DND-41 (cell line): ENCODE measurements at regions not wholly inside any gene's neighbourhood (a gene's known extent, or its start where the extent isn't known, plus 50 kb on each side); places are given as distances from the start of the nearest gene placed in this dataset.

Experiments used
- ATAC-seq: fragments of 200-7000 bp; cut with Tn5 transposase; 3 replicates; pipeline ENCODE4 v1.9.1; 2021; ENCODE audit warnings: low read depth; ENCODE audit not compliant: insufficient read depth
- DNase-seq: peaks from one replicate; pipeline ENCODE4 v3.0.0-alpha.2; 2020
- H2AFZ ChIP-seq: 2 replicates; pipeline ENCODE4 v1.6.0; 2012; ENCODE audit warnings: low read depth, low read length
- H3K27ac ChIP-seq: 2 replicates; pipeline ENCODE4 v1.5.1; 2012; ENCODE audit warnings: low read length, inconsistent platforms
- H3K27me3 ChIP-seq: fragments of 200-600 bp; sonication (generic); 2 replicates; pipeline ENCODE4 v1.6.0; 2012; ENCODE audit warnings: low read length, mild to moderate bottlenecking, inconsistent platforms; ENCODE audit not compliant: insufficient read depth, poor library complexity
- H3K36me3 ChIP-seq: 2 replicates; pipeline ENCODE4 v1.5.1; 2012; ENCODE audit warnings: low read length, inconsistent platforms; ENCODE audit not compliant: insufficient read depth
- H3K4me1 ChIP-seq: 2 replicates; pipeline ENCODE4 v1.5.1; 2012; ENCODE audit warnings: mild to moderate bottlenecking, low read length; ENCODE audit not compliant: insufficient read depth
- H3K4me2 ChIP-seq: 2 replicates; pipeline ENCODE4 v1.6.0; 2012; ENCODE audit warnings: mild to moderate bottlenecking, moderate library complexity, low read length, inconsistent platforms; ENCODE audit not compliant: insufficient read depth
- H3K4me3 ChIP-seq, 2 experiments: fragments of 200-600 bp in 1 of 2; shearing (Covaris generic) in 1 of 2; 2 replicates each; pipeline ENCODE4 v1.5.1; 2012 to 2016; ENCODE audit warnings: inconsistent platforms in 2 of 2, low read length in 2 of 2, mild to moderate bottlenecking in 2 of 2, low read depth in 1 of 2, moderate library complexity in 1 of 2
- H3K79me2 ChIP-seq: 2 replicates; pipeline ENCODE4 v1.6.0; 2012; ENCODE audit warnings: low read length, inconsistent platforms; ENCODE audit not compliant: insufficient read depth
- H3K9ac ChIP-seq: 2 replicates; pipeline ENCODE4 v1.6.0; 2012; ENCODE audit warnings: low read depth, mild to moderate bottlenecking, inconsistent platforms, low read length, moderate library complexity
- H3K9me3 ChIP-seq: 2 replicates; pipeline ENCODE4 v1.5.1; 2012; ENCODE audit warnings: low read length, moderate library complexity, mild to moderate bottlenecking, inconsistent platforms; ENCODE audit not compliant: insufficient read depth, severe bottlenecking
- H4K20me1 ChIP-seq: 2 replicates; pipeline ENCODE4 v1.6.0; 2012; ENCODE audit warnings: low read length; ENCODE audit not compliant: insufficient read depth
- CTCF ChIP-seq: IDR thresholded peaks from 2 replicates; pipeline ENCODE4 v1.5.1; 2012; ENCODE audit warnings: borderline replicate concordance, low read length, moderate library complexity, mild to moderate bottlenecking; ENCODE audit not compliant: poor library complexity, severe bottlenecking; ENCODE audit errors: extremely low read depth
- EZH2 ChIP-seq: IDR thresholded peaks from 3 replicates; pipeline ENCODE4 v1.6.1; 2012; ENCODE audit warnings: borderline replicate concordance, low read depth, mild to moderate bottlenecking, moderate library complexity, low read length, inconsistent platforms; ENCODE audit not compliant: severe bottlenecking

GRCh38 chr1:229000187-229000586 is 264.9 kb downstream of the RHOU start:
- no peak for DNase-seq

GRCh38 chr1:229001467-229002011 is 266.3 kb downstream of the RHOU start:
- DNase-seq (no peak), ATAC-seq (no peak)
- no peak overlapping the region for H3K4me2 ChIP-seq

More at GRCh38 chr1:229000187-229000586, 264.9 kb downstream of the RHOU start:
- Histone ChIP-seq H3K27ac (no peak overlapping the region), H3K27me3 (peaks cover 5% of the 10 kb centered on the region), H3K36me3 (no peaks in the 10 kb centered on the region), H4K20me1 (no peaks in the 10 kb centered on the region), H2AFZ (no peak overlapping the region), H3K4me2 (no peak overlapping the region), H3K4me3 (no peak overlapping the region), H3K9me3 (no peaks in the 10 kb centered on the region), H3K4me1 (no peaks in the 10 kb centered on the region), H3K9ac (no peak overlapping the region), H3K79me2 (no peaks in the 10 kb centered on the region)
- no peak for TF ChIP-seq CTCF
- no peak for TF ChIP-seq EZH2
- no peak for ATAC-seq

GRCh38 chr1:229002037-229002436 is 266.8 kb downstream of the RHOU start:
- no peaks in the 10 kb centered on the region for H3K4me1 ChIP-seq
- DNase-seq = no peak

More at GRCh38 chr1:229001467-229002011, 266.3 kb downstream of the RHOU start:
- no peaks in the 10 kb centered on the region for H3K9me3 ChIP-seq
- no peaks in the 10 kb centered on the region for H3K4me1 ChIP-seq
- H3K79me2 ChIP-seq = no peaks in the 10 kb centered on the region
- no peak overlapping the region for H2AFZ ChIP-seq
- H3K4me3 ChIP-seq = no peak overlapping the region
- H3K27me3 ChIP-seq = no peaks in the 10 kb centered on the region
- no peak overlapping the region for H3K9ac ChIP-seq
- H4K20me1 ChIP-seq = no peaks in the 10 kb centered on the region
- H3K27ac ChIP-seq = no peak overlapping the region
- no peaks in the 10 kb centered on the region for H3K36me3 ChIP-seq
- TF ChIP-seq CTCF (no peak), EZH2 (no peak)

More at GRCh38 chr1:229002037-229002436, 266.8 kb downstream of the RHOU start:
- H3K79me2 ChIP-seq = no peaks in the 10 kb centered on the region
- no peak overlapping the region for H3K9ac ChIP-seq
- TF ChIP-seq CTCF (no peak), EZH2 (no peak)
- no peaks in the 10 kb centered on the region for H4K20me1 ChIP-seq
- no peak overlapping the region for H3K4me3 ChIP-seq
- no peaks in the 10 kb centered on the region for H3K36me3 ChIP-seq
- H3K9me3 ChIP-seq = no peaks in the 10 kb centered on the region
- no peak overlapping the region for H3K27ac ChIP-seq
- no peak for ATAC-seq
- H3K4me2 ChIP-seq = no peak overlapping the region
- H3K27me3 ChIP-seq = no peaks in the 10 kb centered on the region
- no peak overlapping the region for H2AFZ ChIP-seq
